Fibroblast of skin of left quadriceps (primary cell): ENCODE measurements at regions not wholly inside any gene's neighbourhood (a gene's known extent, or its start where the extent isn't known, plus 50 kb on each side); places are given as distances from the start of the nearest gene placed in this dataset.
A peak's percentile ranks its signal among the peaks of the same experiment; 100 is the strongest.

Source experiments
- DNase-seq, 2 experiments: peaks; one replicate each; pipeline ENCODE4 v3.0.0-alpha.2; 2013; ENCODE audit warnings: low read depth in 2 of 2

- no peak for DNase-seq
These were observed 278.5 kb upstream of the ZNF717 start for GRCh38 chr3:76063811-76064210.

GRCh38 chr3:76065964-76066363 lies 280.6 kb upstream of the ZNF717 start:
- DNase-seq = no peak

- no peak for DNase-seq
These were observed 292.8 kb upstream of the ZNF717 start for GRCh38 chr3:76078101-76078500.

- DNase-seq = peak in 1 of 2 experiments; percentile 6
These were observed 298.6 kb upstream of the ZNF717 start for GRCh38 chr3:76083992-76084391.

GRCh38 chr3:76096036-76096435 lies 310.7 kb upstream of the ZNF717 start:
- no peak for DNase-seq

GRCh38 chr3:76096836-76097588 lies 311.7 kb upstream of the ZNF717 start:
- no peak for DNase-seq

- DNase-seq = no peak
These were observed 312.2 kb upstream of the ZNF717 start for GRCh38 chr3:76097589-76097969.

GRCh38 chr3:76099956-76100355 lies 314.6 kb upstream of the ZNF717 start:
- no peak for DNase-seq

- peak in 1 of 2 experiments; percentile 5 for DNase-seq
These were observed 322.7 kb upstream of the ZNF717 start for GRCh38 chr3:76107935-76108570.

GRCh38 chr3:76111808-76112207 lies 326.5 kb upstream of the ZNF717 start:
- no peak for DNase-seq

- no peak for DNase-seq
These were observed 336.7 kb upstream of the ZNF717 start for GRCh38 chr3:76122007-76122406.

- DNase-seq = no peak
These were observed 344.1 kb upstream of the ZNF717 start for GRCh38 chr3:76129441-76129840.

- DNase-seq = no peak
These were observed 346.2 kb upstream of the ZNF717 start for GRCh38 chr3:76131396-76132153.

GRCh38 chr3:76132154-76132470 lies 346.8 kb upstream of the ZNF717 start:
- no peak for DNase-seq

GRCh38 chr3:76134166-76134565 lies 348.8 kb upstream of the ZNF717 start:
- no peak for DNase-seq

GRCh38 chr3:76138921-76139320 lies 353.6 kb upstream of the ZNF717 start:
- no peak for DNase-seq

- no peak for DNase-seq
These were observed 362.5 kb upstream of the ZNF717 start for GRCh38 chr3:76147846-76148245.

- no peak for DNase-seq
These were observed 366.7 kb upstream of the ZNF717 start for GRCh38 chr3:76152028-76152427.

GRCh38 chr3:76161856-76162255 lies 376.5 kb upstream of the ZNF717 start:
- DNase-seq = no peak

GRCh38 chr3:76171647-76172046 lies 386.3 kb upstream of the ZNF717 start:
- no peak for DNase-seq

- no peak for DNase-seq
These were observed 392.3 kb upstream of the ZNF717 start for GRCh38 chr3:76177610-76178009.

GRCh38 chr3:76178412-76178811 lies 393.1 kb upstream of the ZNF717 start:
- DNase-seq = no peak

- DNase-seq = no peak
These were observed 395.9 kb upstream of the ZNF717 start for GRCh38 chr3:76181213-76181612.
